Fibroblast of lung (primary cell): ENCODE measurements at regions not wholly inside any gene's neighbourhood (a gene's known extent, or its start where the extent isn't known, plus 50 kb on each side); places are given as distances from the start of the nearest gene placed in this dataset.

Experiments used
- EZH2 ChIP-seq: IDR thresholded peaks from 2 replicates; pipeline ENCODE4 v1.5.1; 2012; ENCODE audit warnings: low read length, control low read depth, mild to moderate bottlenecking; ENCODE audit errors: missing control alignments
- TF ChIP-seq, protein P1 (sequence below), 2 donors: IDR thresholded peaks in 1 of 2; conservative IDR thresholded peaks in 1 of 2; 1 replicate in 1 of 2; 2 replicates in 1 of 2; pipeline ENCODE4 v1.5.1; 2011 to 2012; ENCODE audit warnings: low read length in 2 of 2, control low read depth in 1 of 2, inconsistent platforms in 1 of 2, low read depth in 1 of 2, mild to moderate bottlenecking in 1 of 2

- TF ChIP-seq, protein P1, sequence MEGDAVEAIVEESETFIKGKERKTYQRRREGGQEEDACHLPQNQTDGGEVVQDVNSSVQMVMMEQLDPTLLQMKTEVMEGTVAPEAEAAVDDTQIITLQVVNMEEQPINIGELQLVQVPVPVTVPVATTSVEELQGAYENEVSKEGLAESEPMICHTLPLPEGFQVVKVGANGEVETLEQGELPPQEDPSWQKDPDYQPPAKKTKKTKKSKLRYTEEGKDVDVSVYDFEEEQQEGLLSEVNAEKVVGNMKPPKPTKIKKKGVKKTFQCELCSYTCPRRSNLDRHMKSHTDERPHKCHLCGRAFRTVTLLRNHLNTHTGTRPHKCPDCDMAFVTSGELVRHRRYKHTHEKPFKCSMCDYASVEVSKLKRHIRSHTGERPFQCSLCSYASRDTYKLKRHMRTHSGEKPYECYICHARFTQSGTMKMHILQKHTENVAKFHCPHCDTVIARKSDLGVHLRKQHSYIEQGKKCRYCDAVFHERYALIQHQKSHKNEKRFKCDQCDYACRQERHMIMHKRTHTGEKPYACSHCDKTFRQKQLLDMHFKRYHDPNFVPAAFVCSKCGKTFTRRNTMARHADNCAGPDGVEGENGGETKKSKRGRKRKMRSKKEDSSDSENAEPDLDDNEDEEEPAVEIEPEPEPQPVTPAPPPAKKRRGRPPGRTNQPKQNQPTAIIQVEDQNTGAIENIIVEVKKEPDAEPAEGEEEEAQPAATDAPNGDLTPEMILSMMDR (conservative IDR thresholded peaks at IDR 0.05 in 1 of 2, IDR thresholded peaks at IDR 0.05 in 1 of 2; ENCODE audit: low read depth in 1 of 2, low read length in 2 of 2) = no peak
- TF ChIP-seq EZH2 = no peak
Measured at GRCh38 chr5:3741374-3741770, 145.7 kb downstream of the IRX1 start.
